Spleen (tissue), 11 donors: ENCODE measurements at regions not wholly inside any gene's neighbourhood (a gene's known extent, or its start where the extent isn't known, plus 50 kb on each side); places are given as distances from the start of the nearest gene placed in this dataset.

Experiments
- DNase-seq: peaks from one replicate; pipeline ENCODE4 v3.0.0-alpha.2; 2020
- H3K27ac ChIP-seq, 8 donors: fragments of 200-600 bp; sonication (generic) in 7 of 8; 1 replicate in 4 of 8; 2 replicates in 4 of 8; pipeline versions ENCODE4 v1.5.0 to v1.8.0; 2016 to 2021; ENCODE audit warnings: inconsistent platforms in 4 of 8, mild to moderate bottlenecking in 4 of 8, moderate library complexity in 1 of 8
- H3K27me3 ChIP-seq, 7 donors: fragments of 200-600 bp; sonication (generic) in 6 of 7; replicated peaks in 1 of 7; 1 replicate in 4 of 7; 2 replicates in 3 of 7; pipeline versions ENCODE4 v1.5.0 to v1.8.0; 2016 to 2021; ENCODE audit warnings: inconsistent platforms in 3 of 7, mild to moderate bottlenecking in 1 of 7
- H3K36me3 ChIP-seq, 6 donors: fragments of 200-600 bp; sonication (generic) in 5 of 6; 1 replicate in 4 of 6; 2 replicates in 2 of 6; pipeline versions ENCODE4 v1.5.0 to v1.8.0; 2016 to 2021; ENCODE audit warnings: inconsistent platforms in 2 of 6
- H3K4me1 ChIP-seq, 6 donors: fragments of 200-600 bp; sonication (generic) in 5 of 6; 1 replicate in 3 of 6; 2 replicates in 3 of 6; pipeline versions ENCODE4 v1.5.0 to v1.8.0; 2016 to 2021; ENCODE audit warnings: inconsistent platforms in 3 of 6
- H3K4me3 ChIP-seq, 8 donors: fragments of 200-600 bp; sonication (generic) in 7 of 8; 1 replicate in 4 of 8; 2 replicates in 4 of 8; pipeline versions ENCODE4 v1.5.0 to v1.8.0; 2016 to 2021; ENCODE audit warnings: inconsistent platforms in 4 of 8, mild to moderate bottlenecking in 4 of 8, moderate library complexity in 2 of 8
- H3K9me3 ChIP-seq, 8 donors: fragments of 200-600 bp; sonication (generic) in 7 of 8; 1 replicate in 4 of 8; 2 replicates in 4 of 8; pipeline versions ENCODE4 v1.5.0 to v1.8.0; 2016 to 2021; ENCODE audit warnings: inconsistent platforms in 4 of 8
- CTCF ChIP-seq, 11 experiments: fragments of 200-600 bp in 7 of 11; fragments of 450-650 bp in 4 of 11; sonication (generic) in 4 of 11; IDR thresholded peaks in 8 of 11; conservative IDR thresholded peaks in 3 of 11; 1 replicate in 7 of 11; 2 replicates in 4 of 11; pipeline versions ENCODE4 v1.4.0 to v1.8.0; 2016 to 2021; ENCODE audit warnings: antibody characterized with exemption in 11 of 11, inconsistent platforms in 4 of 11, mild to moderate bottlenecking in 1 of 11
- POLR2A ChIP-seq, 3 donors: fragments of 450-650 bp; IDR thresholded peaks; one replicate each; pipeline ENCODE4 v1.5.1; 2017; ENCODE audit warnings: antibody characterized with exemption in 3 of 3, mild to moderate bottlenecking in 1 of 3
- POLR2AphosphoS5 ChIP-seq, 3 donors: sonication (generic); formaldehyde crosslinking; IDR thresholded peaks; one replicate each; pipeline ENCODE4 v1.5.1; 2017; ENCODE audit warnings: antibody characterized with exemption in 3 of 3
- WGBS, 5 donors: extraction: QIAGEN DNeasy Blood & Tissue Kit in 3 of 5; methylation state at CpG; one replicate each; pipeline versions ENCODE4 v1.1.5 to v1.1.7; 2013 to 2018; 5-methylcytosine and 5-hydroxymethylcytosine counted together
- intact Hi-C: fragments of 100-400 bp; cut with DNase I; formaldehyde crosslinking; loops from one replicate; pipeline ENCODE4 v1.15.0; 2023; ENCODE audit warnings: low total_unique reads
- microRNA-seq, 3 donors: library from miRNA; unstranded; fragments of <30 nt; microRNA quantifications; one replicate each; pipeline versions ENCODE4 to v1.1.0, GENCODE V29; 2019 to 2020
- small RNA-seq, 4 donors: library from RNA; depleted of rRNA; stranded (forward); fragments of <200 nt; gene quantifications; one replicate each; pipeline ENCODE3, GENCODE V24; 2016
- donor health status: healthy with polysubstance abuse.
- donor health status: DM: no; HTN: no; CAD: no; lungs with moderate emphysema.
- donor health status: DM: no; HTN: no; CAD: no.
- donor health status: Bipolar disorder and iron deficiency.
- donor health status: healthy.
- donor health status: DM: no; HTN: no; CAD: no.
- donor health status: DM: yes; HTN: yes; CAD: no.

DNA sequence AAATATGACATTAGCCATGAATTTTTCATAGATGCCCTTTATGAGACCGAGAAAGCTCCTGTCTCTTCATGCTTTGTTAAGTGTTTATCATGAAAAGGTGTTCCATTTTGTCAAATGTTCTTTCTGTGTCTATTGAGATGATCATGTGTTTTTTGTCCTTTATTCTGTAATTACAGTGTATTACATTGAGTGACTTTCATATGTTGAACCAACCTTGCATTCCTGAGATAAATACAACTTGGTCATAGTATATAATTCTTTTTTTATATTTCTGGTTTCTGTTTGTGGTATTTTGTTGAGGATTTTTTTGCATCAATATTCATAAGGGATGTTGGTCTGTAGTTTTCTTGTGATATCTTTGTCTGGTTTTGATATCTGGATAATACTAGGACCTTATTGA is 52.9 kb upstream of the HPCAL1 start:
- no peak for DNase-seq
- Histone ChIP-seq H3K36me3 (no peaks in the 10 kb centered on the region), H3K9me3 (peaks cover 3 to 29% (median 25%) of the 10 kb centered on the region in 8 donors), H3K27ac (no peak overlapping the region), H3K4me3 (no peak overlapping the region), H3K4me1 (no peaks in the 10 kb centered on the region), H3K27me3 (peaks cover 0 to 19% (median 0%) of the 10 kb centered on the region in 7 donors)
- TF ChIP-seq POLR2A (IDR thresholded peaks at IDR 0.05) (no peak), POLR2AphosphoS5 (IDR thresholded peaks at IDR 0.05) (no peak), CTCF (IDR thresholded peaks at IDR 0.05 in 8 of 11, conservative IDR thresholded peaks at IDR 0.05 in 3 of 11) (no peak)
- intact Hi-C loops, result no loop called here
- 73 to 89% (median 80%) methylated on average over 1 of the region's 1 CpG for WGBS, 5 donors

DNA sequence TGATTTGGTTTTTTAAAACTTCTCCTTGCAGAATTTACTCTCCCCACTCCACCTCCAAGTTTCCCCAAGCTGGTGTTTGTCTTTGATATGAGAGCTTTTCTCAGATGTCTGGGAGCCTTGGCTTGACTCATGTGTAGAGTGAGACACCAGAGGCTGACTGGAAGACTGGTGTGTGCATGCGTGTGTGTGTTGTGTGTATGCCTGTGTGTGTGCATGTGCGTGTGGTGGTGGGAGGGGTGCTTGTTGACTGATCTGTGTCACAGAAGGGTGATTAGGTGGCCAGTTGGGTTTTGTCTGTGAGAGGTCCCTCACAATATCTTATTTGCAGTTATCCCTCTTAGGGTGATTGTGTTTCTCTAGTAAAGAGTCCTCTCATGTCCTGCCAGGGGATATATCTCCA is 50.5 kb upstream of the HPCAL1 start:
- H3K4me3 ChIP-seq, result no peak overlapping the region
- H3K9me3 ChIP-seq, result peaks cover 3 to 29% (median 25%) of the 10 kb centered on the region in 8 donors
- peaks cover 0 to 19% (median 0%) of the 10 kb centered on the region in 7 donors for H3K27me3 ChIP-seq
- H3K27ac ChIP-seq, result no peak overlapping the region
- H3K36me3 ChIP-seq, result no peaks in the 10 kb centered on the region
- DNase-seq, result peak; percentile 21
- intact Hi-C loops, result no loop called here
- TF ChIP-seq POLR2A (IDR thresholded peaks at IDR 0.05) (no peak), CTCF (IDR thresholded peaks at IDR 0.05 in 8 of 11, conservative IDR thresholded peaks at IDR 0.05 in 3 of 11) (no peak), POLR2AphosphoS5 (IDR thresholded peaks at IDR 0.05) (no peak)
- peaks cover 0 to 13% (median 0%) of the 10 kb centered on the region in 6 donors for H3K4me1 ChIP-seq
- WGBS, 5 donors, result 94 to 100% (median 98%) methylated on average over 2 of the region's 2 CpGs

- Histone ChIP-seq H3K36me3 (no peaks in the 10 kb centered on the region), H3K4me3 (no peak overlapping the region), H3K9me3 (peaks cover 3 to 29% (median 25%) of the 10 kb centered on the region in 8 donors), H3K27ac (no peak overlapping the region), H3K27me3 (peaks cover 0 to 19% (median 0%) of the 10 kb centered on the region in 7 donors), H3K4me1 (peaks cover 0 to 13% (median 0%) of the 10 kb centered on the region in 6 donors)
- DNase-seq, result no peak
- 42 to 58% (median 48%) methylated on average over 3 of the region's 3 CpGs for WGBS, 5 donors
- intact Hi-C loops, result no loop called here
- TF ChIP-seq POLR2A (IDR thresholded peaks at IDR 0.05), result no peak
- TF ChIP-seq POLR2AphosphoS5 (IDR thresholded peaks at IDR 0.05), result no peak
- TF ChIP-seq CTCF (IDR thresholded peaks at IDR 0.05 in 8 of 11, conservative IDR thresholded peaks at IDR 0.05 in 3 of 11), result no peak
Observed at GRCh38 chr2:10252661-10253060, 50.0 kb upstream of the HPCAL1 start.

Small RNAs in the stretch of these regions (microRNA-seq; reads per million reads assigned to microRNA genes)
- 0 reads per million in 3 donors for gene MIR4261

Small RNAs in the stretch of these regions (small RNA-seq; reads per million reads assigned to genes)
- 0 reads per million in 4 donors for gene MIR4261
